ENCODE measurements at regions not wholly inside any gene's neighbourhood (a gene's known extent, or its start where the extent isn't known, plus 50 kb on each side); places are given as distances from the start of the nearest gene placed in this dataset.

DNA sequence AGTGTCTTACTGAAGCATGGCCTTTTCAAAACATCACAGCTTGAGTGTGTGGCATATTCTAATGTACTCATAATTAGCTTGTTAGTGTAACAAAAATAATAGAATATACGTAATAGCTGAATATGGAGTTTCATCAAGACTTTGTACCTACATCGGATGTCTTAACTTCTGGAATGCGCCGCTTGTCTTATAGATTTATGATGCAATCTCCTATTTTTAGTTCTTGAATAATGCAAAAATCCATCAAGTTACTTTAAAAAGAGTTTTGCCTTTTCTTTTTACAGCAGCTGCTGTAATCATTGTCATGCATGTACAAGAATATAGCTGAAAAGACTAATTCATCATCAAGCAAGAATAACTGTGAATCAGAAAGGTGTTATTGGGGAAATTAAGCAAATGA is 140.7 kb upstream of the SCN7A start:
- DNase-seq: no peak

GRCh38 chr2:166632616-166633015 is 138.6 kb upstream of the SCN7A start:
- DNase-seq: no peak

- no peak for DNase-seq
Measured at GRCh38 chr2:166628478-166629136, 134.6 kb upstream of the SCN7A start.

DNA sequence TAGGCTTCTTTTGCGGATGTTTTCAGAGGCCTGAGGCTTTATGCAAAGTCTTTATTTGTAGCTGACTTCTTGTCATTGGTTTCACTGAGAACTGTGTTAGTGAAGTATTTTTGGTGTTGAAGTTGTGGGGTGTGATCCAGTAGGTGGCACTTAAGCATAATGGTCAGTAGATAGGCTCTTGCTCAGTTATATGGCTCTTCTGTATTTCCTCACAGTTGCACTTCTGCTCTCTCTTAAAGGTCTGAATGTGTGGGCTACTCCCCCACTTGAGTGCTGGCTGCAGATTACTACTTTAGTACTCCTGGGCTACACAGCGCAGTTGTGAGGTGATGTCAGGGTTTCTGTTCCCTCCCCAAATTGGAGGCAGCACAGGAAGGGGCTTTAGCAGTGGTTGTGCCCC is 133.8 kb upstream of the SCN7A start:
- DNase-seq: no peak

DNA sequence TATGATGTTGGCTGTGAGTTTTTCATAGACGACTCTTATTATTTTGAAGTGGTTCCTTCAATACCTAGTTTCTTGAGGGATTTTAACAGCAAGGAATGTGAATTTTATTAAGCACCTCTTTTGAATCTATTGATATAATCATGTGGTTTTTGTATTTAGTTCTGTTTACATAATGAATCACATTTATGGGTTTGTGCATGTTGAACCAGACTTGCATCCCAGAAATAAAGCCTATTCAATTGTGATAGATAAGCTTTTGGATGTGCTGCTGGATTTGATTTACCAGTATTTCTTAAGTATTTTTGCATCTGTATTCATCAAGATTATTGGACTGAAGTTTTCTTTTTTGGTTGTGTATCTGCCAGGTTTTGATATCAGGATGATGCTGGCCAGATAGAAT is 131.6 kb upstream of the SCN7A start:
- no peak for DNase-seq

GRCh38 chr2:166614503-166614902 is 120.5 kb upstream of the SCN7A start:
- peak; percentile 11 for DNase-seq

GRCh38 chr2:166614029-166614428 is 120.0 kb upstream of the SCN7A start:
- no peak for DNase-seq

DNA sequence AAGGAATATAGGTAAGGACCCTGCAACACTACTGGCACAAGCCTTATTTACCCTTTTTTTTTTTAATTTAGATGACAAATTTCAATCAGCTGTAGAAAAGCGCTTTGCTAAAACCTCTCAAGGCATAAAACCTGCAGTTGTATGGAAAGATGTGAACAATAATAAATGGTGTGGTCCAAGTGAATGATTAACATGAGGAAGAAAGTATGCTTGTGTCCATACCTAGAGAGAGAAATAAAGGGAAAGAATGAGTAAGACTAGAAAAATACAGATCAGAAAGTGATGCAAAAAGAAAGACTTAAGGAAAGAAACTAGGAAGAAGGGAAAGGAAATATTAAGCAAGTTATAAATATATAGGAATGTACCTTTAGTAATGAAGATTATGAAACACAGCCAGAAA is 119.2 kb upstream of the SCN7A start:
- no peak for DNase-seq

GRCh38 chr2:166612214-166612613 is 118.2 kb upstream of the SCN7A start:
- DNase-seq: no peak

- DNase-seq: no peak
Measured at GRCh38 chr2:166610913-166611305, 116.9 kb upstream of the SCN7A start.

- no peak for DNase-seq
Measured at GRCh38 chr2:166610180-166610912, 116.3 kb upstream of the SCN7A start.

- DNase-seq: peak; percentile 4
Measured at GRCh38 chr2:166609183-166609959, 115.3 kb upstream of the SCN7A start.

DNA sequence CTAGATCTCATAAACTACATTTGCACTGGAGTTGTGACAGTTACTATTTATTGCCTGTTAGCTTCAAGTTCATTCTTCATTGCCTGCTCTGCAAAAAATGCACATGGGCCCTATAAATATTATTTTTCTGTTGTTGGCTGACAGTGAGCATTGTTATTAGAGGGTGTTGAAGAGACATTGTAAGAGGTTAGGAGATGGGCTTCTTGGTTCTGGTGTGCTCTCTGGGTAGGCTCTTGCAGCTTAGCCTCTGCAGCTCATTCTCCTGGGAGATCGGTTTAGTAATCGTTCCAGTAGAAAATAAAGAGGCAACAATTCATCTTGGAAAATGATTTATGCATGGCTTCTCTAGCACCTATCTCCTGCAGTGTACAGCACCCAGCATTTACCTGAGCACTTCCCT is 113.8 kb upstream of the SCN7A start:
- DNase-seq: no peak

DNA sequence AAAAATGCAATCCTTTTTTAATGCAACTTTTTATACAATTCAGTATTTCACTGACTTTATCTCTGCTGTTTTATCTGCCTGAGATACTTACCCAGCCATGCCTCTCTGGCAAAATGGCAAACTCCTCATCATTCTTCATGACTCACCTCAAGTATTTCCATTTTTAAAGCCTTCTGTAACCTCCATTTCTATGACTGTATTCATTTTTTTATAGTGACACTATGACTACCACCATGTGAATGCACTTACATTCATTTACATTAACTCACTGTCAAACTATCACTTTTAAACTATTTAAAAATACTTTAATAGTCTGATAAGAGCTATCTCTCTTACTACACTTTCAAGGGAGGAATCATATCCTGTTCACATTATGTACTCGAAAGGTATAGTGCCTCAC is 99.4 kb upstream of the SCN7A start:
- DNase-seq: no peak

- DNase-seq: no peak
Measured at GRCh38 chr2:166592750-166593149, 98.7 kb upstream of the SCN7A start.

- DNase-seq: no peak
Measured at GRCh38 chr2:166591226-166591625, 97.2 kb upstream of the SCN7A start.

DNA sequence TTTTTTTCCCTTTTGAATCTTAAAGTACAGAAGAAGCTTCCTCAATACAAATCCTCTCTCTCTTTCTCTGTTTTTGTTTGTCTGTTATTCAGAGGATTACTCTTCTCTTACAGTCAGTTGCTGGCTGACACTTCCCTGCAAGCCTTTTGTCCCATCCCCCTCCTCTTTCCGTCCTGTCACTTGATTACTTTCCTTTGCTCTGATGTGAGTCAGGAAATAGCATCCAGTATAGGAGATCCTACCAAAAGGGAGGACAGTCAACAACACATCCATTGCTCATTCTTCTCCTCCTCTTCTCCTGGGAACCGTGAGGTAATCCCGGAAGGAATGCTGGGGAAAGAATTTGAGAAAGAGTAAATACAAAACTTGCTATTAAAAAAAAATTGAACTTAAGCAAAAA is 79.3 kb upstream of the SCN7A start:
- peak; percentile 38 for DNase-seq

DNA sequence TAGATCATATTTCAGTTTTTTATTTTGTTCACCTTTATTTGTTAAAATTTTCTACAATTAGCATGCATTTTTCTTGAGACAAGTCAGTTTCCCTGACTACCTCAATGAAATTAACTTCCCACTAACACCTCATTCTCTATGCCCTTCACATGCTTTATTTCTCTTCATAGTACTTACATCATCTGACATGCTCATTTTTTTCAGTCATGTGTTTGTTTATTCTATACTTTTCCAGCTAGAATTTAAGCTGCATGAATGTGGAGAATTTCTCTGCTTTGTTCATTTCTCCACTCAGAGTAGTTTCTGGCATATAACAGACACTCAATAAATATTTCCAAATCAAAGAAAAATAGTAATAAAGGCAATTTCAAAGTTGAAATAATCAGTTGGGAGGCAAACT is 78.9 kb upstream of the SCN7A start:
- DNase-seq: no peak

- DNase-seq: no peak
Measured at GRCh38 chr2:166568409-166568808, 74.4 kb upstream of the SCN7A start.

- DNase-seq: no peak
Measured at GRCh38 chr2:166565501-166565900, 71.5 kb upstream of the SCN7A start.

- no peak for DNase-seq
Measured at GRCh38 chr2:166563894-166564293, 69.8 kb upstream of the SCN7A start.

DNA sequence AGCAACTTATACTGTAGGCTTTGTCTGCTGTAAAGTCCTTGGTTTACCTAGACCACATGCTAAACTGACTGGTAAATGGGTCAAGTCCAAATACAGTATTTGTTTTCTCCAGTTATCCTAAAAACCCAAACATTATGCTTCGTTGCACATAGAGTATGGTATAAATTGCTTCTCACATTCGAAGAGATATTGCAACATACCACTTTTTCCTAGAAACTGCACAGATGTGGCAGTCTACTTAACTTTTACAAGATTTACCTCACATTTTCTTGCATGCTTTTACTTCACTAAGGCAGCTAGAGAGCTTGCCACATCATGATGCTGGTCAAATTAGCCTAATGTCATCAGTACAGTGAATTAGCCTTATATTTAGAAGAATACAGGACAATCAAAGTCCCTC is 66.0 kb upstream of the SCN7A start:
- DNase-seq: no peak

- DNase-seq: no peak
Measured at GRCh38 chr2:166550923-166551322, 56.9 kb upstream of the SCN7A start.

- no peak for DNase-seq
Measured at GRCh38 chr2:166545473-166545872, 51.4 kb upstream of the SCN7A start.
